ENCODE measurements at regions not wholly inside any gene's neighbourhood (a gene's known extent, or its start where the extent isn't known, plus 50 kb on each side); places are given as distances from the start of the nearest gene placed in this dataset.

DNA sequence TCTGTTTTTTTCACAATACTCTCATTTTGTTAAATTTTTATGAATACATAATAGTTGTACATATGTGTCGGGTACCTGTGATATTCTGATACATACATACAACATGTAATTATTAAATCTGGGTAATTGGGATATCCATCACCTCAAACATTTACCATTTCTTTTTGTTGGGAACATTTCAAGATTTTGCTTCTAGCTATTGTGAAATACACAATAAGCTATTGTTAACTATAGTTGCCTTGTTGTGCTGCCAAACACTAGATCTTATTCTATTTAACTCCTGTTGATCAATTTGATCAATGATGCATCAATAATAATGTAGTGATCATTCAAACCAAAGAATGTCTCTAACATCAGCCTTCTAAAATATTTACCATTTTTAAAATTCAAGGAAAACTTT, 234.6 kb upstream of the NR5A2 start:
- TF ChIP-seq, protein P1, sequence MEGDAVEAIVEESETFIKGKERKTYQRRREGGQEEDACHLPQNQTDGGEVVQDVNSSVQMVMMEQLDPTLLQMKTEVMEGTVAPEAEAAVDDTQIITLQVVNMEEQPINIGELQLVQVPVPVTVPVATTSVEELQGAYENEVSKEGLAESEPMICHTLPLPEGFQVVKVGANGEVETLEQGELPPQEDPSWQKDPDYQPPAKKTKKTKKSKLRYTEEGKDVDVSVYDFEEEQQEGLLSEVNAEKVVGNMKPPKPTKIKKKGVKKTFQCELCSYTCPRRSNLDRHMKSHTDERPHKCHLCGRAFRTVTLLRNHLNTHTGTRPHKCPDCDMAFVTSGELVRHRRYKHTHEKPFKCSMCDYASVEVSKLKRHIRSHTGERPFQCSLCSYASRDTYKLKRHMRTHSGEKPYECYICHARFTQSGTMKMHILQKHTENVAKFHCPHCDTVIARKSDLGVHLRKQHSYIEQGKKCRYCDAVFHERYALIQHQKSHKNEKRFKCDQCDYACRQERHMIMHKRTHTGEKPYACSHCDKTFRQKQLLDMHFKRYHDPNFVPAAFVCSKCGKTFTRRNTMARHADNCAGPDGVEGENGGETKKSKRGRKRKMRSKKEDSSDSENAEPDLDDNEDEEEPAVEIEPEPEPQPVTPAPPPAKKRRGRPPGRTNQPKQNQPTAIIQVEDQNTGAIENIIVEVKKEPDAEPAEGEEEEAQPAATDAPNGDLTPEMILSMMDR (IDR thresholded peaks at IDR 0.05; ENCODE audit: insufficient read depth, low read depth, low read length): no peak
- TF ChIP-seq EZH2 (IDR thresholded peaks at IDR 0.05; ENCODE audit: insufficient read depth, low read length): no peak

Data from astrocyte (in vitro differentiated cells and primary cell).